ENCODE measurements at regions not wholly inside any gene's neighbourhood (a gene's known extent, or its start where the extent isn't known, plus 50 kb on each side); places are given as distances from the start of the nearest gene placed in this dataset.

- Histone ChIP-seq H3K36me3 (ENCODE audit: low read length) (no peaks in the 10 kb centered on the region), H4K20me1 (ENCODE audit: low read depth, low read length) (no peaks in the 10 kb centered on the region), H3K9ac (ENCODE audit: low read length) (no peak overlapping the region), H2AFZ (ENCODE audit: low read depth, low read length, severe bottlenecking) (no peak overlapping the region), H3K79me2 (ENCODE audit: insufficient read depth, low read length) (no peaks in the 10 kb centered on the region), H3K4me2 (ENCODE audit: low read depth, low read length, poor library complexity, severe bottlenecking) (no peak overlapping the region), H3K27ac (ENCODE audit: low read depth, low read length) (no peak overlapping the region), H3K4me3 (ENCODE audit: insufficient read depth, low read length, poor library complexity, severe bottlenecking) (no peak overlapping the region), H3K9me2 (replicated peaks; ENCODE audit: insufficient read depth, low read length) (no peaks in the 10 kb centered on the region), H3K27me3 (ENCODE audit: low read length) (no peaks in the 10 kb centered on the region), H3K9me3 (ENCODE audit: insufficient read depth, low read length) (no peaks in the 10 kb centered on the region), H3F3A (ENCODE audit: insufficient read depth) (no peaks in the 10 kb centered on the region)
- no peak for TF ChIP-seq EZH2phosphoT487 (conservative IDR thresholded peaks at IDR 0.05; ENCODE audit: low read length)
- no peak for TF ChIP-seq CTCF (IDR thresholded peaks at IDR 0.05; ENCODE audit: insufficient read depth, low read length, poor library complexity, severe bottlenecking)
Measured at GRCh38 chr6:101000341-101000740, 119.2 kb upstream of the ASCC3 start.

GRCh38 chr6:101001012-101001411 is 119.9 kb upstream of the ASCC3 start:
- no peak overlapping the region for H3K4me2 ChIP-seq (ENCODE audit: low read depth, low read length, poor library complexity, severe bottlenecking)
- no peaks in the 10 kb centered on the region for H3K9me3 ChIP-seq (ENCODE audit: insufficient read depth, low read length)
- no peaks in the 10 kb centered on the region for H4K20me1 ChIP-seq (ENCODE audit: low read depth, low read length)
- H3K4me3 ChIP-seq (ENCODE audit: insufficient read depth, low read length, poor library complexity, severe bottlenecking): no peak overlapping the region
- TF ChIP-seq EZH2phosphoT487 (conservative IDR thresholded peaks at IDR 0.05; ENCODE audit: low read length) (no peak), CTCF (IDR thresholded peaks at IDR 0.05; ENCODE audit: insufficient read depth, low read length, poor library complexity, severe bottlenecking) (no peak)
- no peaks in the 10 kb centered on the region for H3K36me3 ChIP-seq (ENCODE audit: low read length)
- H3K27me3 ChIP-seq (ENCODE audit: low read length): no peaks in the 10 kb centered on the region
- H3K9me2 ChIP-seq (replicated peaks; ENCODE audit: insufficient read depth, low read length): no peaks in the 10 kb centered on the region
- H3K9ac ChIP-seq (ENCODE audit: low read length): no peak overlapping the region
- no peaks in the 10 kb centered on the region for H3F3A ChIP-seq (ENCODE audit: insufficient read depth)
- no peak overlapping the region for H3K27ac ChIP-seq (ENCODE audit: low read depth, low read length)
- no peaks in the 10 kb centered on the region for H3K79me2 ChIP-seq (ENCODE audit: insufficient read depth, low read length)
- H2AFZ ChIP-seq (ENCODE audit: low read depth, low read length, severe bottlenecking): no peak overlapping the region

GRCh38 chr6:101001607-101002006 is 120.5 kb upstream of the ASCC3 start:
- TF ChIP-seq CTCF (IDR thresholded peaks at IDR 0.05; ENCODE audit: insufficient read depth, low read length, poor library complexity, severe bottlenecking) (no peak), EZH2phosphoT487 (conservative IDR thresholded peaks at IDR 0.05; ENCODE audit: low read length) (no peak)
- no peaks in the 10 kb centered on the region for H3K79me2 ChIP-seq (ENCODE audit: insufficient read depth, low read length)
- H3K27ac ChIP-seq (ENCODE audit: low read depth, low read length): no peak overlapping the region
- H3K9me2 ChIP-seq (replicated peaks; ENCODE audit: insufficient read depth, low read length): no peaks in the 10 kb centered on the region
- H3K9ac ChIP-seq (ENCODE audit: low read length): no peak overlapping the region
- H3K9me3 ChIP-seq (ENCODE audit: insufficient read depth, low read length): no peaks in the 10 kb centered on the region
- H3K27me3 ChIP-seq (ENCODE audit: low read length): no peaks in the 10 kb centered on the region
- H3K36me3 ChIP-seq (ENCODE audit: low read length): no peaks in the 10 kb centered on the region
- no peaks in the 10 kb centered on the region for H4K20me1 ChIP-seq (ENCODE audit: low read depth, low read length)
- H2AFZ ChIP-seq (ENCODE audit: low read depth, low read length, severe bottlenecking): no peak overlapping the region
- no peak overlapping the region for H3K4me2 ChIP-seq (ENCODE audit: low read depth, low read length, poor library complexity, severe bottlenecking)
- H3F3A ChIP-seq (ENCODE audit: insufficient read depth): no peaks in the 10 kb centered on the region
- H3K4me3 ChIP-seq (ENCODE audit: insufficient read depth, low read length, poor library complexity, severe bottlenecking): no peak overlapping the region

All from SU-DHL-6 (cell line).